H1 (cell line): ENCODE measurements at regions not wholly inside any gene's neighbourhood (a gene's known extent, or its start where the extent isn't known, plus 50 kb on each side); places are given as distances from the start of the nearest gene placed in this dataset.

ENCODE experiments used
- CTCF ChIA-PET: fragments of 300-600 bp; sonication (Branson Sonifier 250); formaldehyde crosslinking; loops from one replicate; lab custom pipeline; 2021; ENCODE audit not compliant: partially characterized antibody; lab: Charles Lee
- POLR2A ChIA-PET: fragments of 300-600 bp; sonication (Branson Sonifier 250); formaldehyde crosslinking; loops from one replicate; lab custom pipeline; 2021; ENCODE audit warnings: inconsistent platforms; ENCODE audit not compliant: partially characterized antibody; lab: Charles Lee
- DNase-seq, 2 experiments: peaks; one replicate each; pipeline versions ENCODE4 v3.0.0 to v3.0.0-alpha.2; 2010 to 2022; ENCODE audit warnings: low spot score in 2 of 2, low read depth in 1 of 2, mixed read lengths in 1 of 2
- FAIRE-seq: peaks from 2 replicates; lab custom pipeline; 2011; peaks lifted over from hg19 to GRCh38; lab: Jason Lieb, UNC
- H2AFZ ChIP-seq: 2 replicates; pipeline ENCODE4 v1.8.1; 2012; ENCODE audit warnings: low read length, inconsistent platforms
- H2AK5ac ChIP-seq: 2 replicates; pipeline ENCODE4 v1.6.1; 2013; ENCODE audit warnings: low read depth, low read length
- H2BK120ac ChIP-seq: replicated peaks from 2 replicates; pipeline ENCODE3; 2013; ENCODE audit warnings: low read depth, low read length, inconsistent platforms
- H2BK12ac ChIP-seq: 2 replicates; pipeline ENCODE4 v1.6.1; 2013; ENCODE audit warnings: low read depth, low read length
- H2BK15ac ChIP-seq: 2 replicates; pipeline ENCODE4 v1.6.1; 2013; ENCODE audit warnings: low read length
- H2BK20ac ChIP-seq: 2 replicates; pipeline ENCODE4 v1.6.1; 2013; ENCODE audit warnings: low read length
- H2BK5ac ChIP-seq: 2 replicates; pipeline ENCODE4 v1.6.1; 2013; ENCODE audit warnings: low read depth, low read length
- H3K14ac ChIP-seq: 2 replicates; pipeline ENCODE4 v1.6.1; 2013; ENCODE audit warnings: inconsistent platforms; ENCODE audit not compliant: insufficient read length
- H3K18ac ChIP-seq: 2 replicates; pipeline ENCODE4 v1.6.1; 2013; ENCODE audit warnings: low read length; ENCODE audit errors: extremely low read depth
- H3K23ac ChIP-seq: 2 replicates; pipeline ENCODE4 v1.6.1; 2013; ENCODE audit warnings: inconsistent platforms; ENCODE audit not compliant: insufficient read length
- H3K23me2 ChIP-seq: 2 replicates; pipeline ENCODE4 v1.6.1; 2013; ENCODE audit warnings: low read depth, low read length
- H3K27ac ChIP-seq: 2 replicates; pipeline ENCODE4 v1.6.1; 2011; ENCODE audit warnings: low read depth, low read length, inconsistent platforms
- H3K27me3 ChIP-seq, 4 experiments: replicated peaks in 1 of 4; 1 replicate in 1 of 4; 2 replicates in 3 of 4; pipeline versions ENCODE4 v1.6.1 to v1.8.1; 2011 to 2013; ENCODE audit warnings: low read length in 3 of 4, mild to moderate bottlenecking in 3 of 4, inconsistent platforms in 2 of 4, mixed read lengths in 2 of 4, moderate library complexity in 1 of 4; ENCODE audit not compliant: control insufficient read depth in 3 of 4, insufficient read depth in 3 of 4; ENCODE audit errors: extremely low read depth in 1 of 4
- H3K36me3 ChIP-seq, 4 experiments: 2 replicates each; pipeline versions ENCODE4 v1.6.1 to v1.8.1; 2011 to 2013; ENCODE audit warnings: mild to moderate bottlenecking in 4 of 4, low read length in 3 of 4, moderate library complexity in 2 of 4, control low read depth in 1 of 4, inconsistent platforms in 1 of 4; ENCODE audit not compliant: insufficient read depth in 4 of 4, control insufficient read depth in 2 of 4
- H3K4ac ChIP-seq: replicated peaks from 2 replicates; pipeline ENCODE3; 2013; ENCODE audit warnings: low read length, low read depth, mixed read lengths, inconsistent platforms; ENCODE audit not compliant: insufficient read length
- H3K4me1 ChIP-seq, 4 experiments: replicated peaks in 1 of 4; 1 replicate in 1 of 4; 2 replicates in 3 of 4; pipeline versions ENCODE4 v1.6.1 to v1.8.1; 2011 to 2013; ENCODE audit warnings: low read length in 3 of 4, inconsistent platforms in 2 of 4, mixed read lengths in 1 of 4; ENCODE audit not compliant: insufficient read depth in 4 of 4, control insufficient read depth in 3 of 4
- H3K4me2 ChIP-seq, 2 experiments: 2 replicates each; pipeline versions ENCODE4 v1.6.1 to v1.8.1; 2011 to 2013; ENCODE audit warnings: low read depth in 2 of 2, low read length in 2 of 2, control low read depth in 1 of 2, inconsistent platforms in 1 of 2, mild to moderate bottlenecking in 1 of 2; ENCODE audit not compliant: insufficient read depth in 1 of 2
- H3K4me3 ChIP-seq, 4 experiments: fragments of 200-600, 300-600 bp in 1 of 4; sonication (generic), shearing (Covaris generic), sonication (Bioruptor Twin) in 1 of 4; 2 replicates each; pipeline versions ENCODE4 v1.5.1 to v1.8.1; 2011 to 2016; ENCODE audit warnings: low read length in 4 of 4, low read depth in 3 of 4, control low read depth in 2 of 4, inconsistent platforms in 2 of 4, mild to moderate bottlenecking in 2 of 4, mixed read lengths in 1 of 4, moderate library complexity in 1 of 4; ENCODE audit not compliant: insufficient read depth in 2 of 4; ENCODE audit errors: extremely low read depth in 1 of 4
- H3K56ac ChIP-seq: replicated peaks from 2 replicates; pipeline ENCODE3; 2013; ENCODE audit warnings: low read depth, mild to moderate bottlenecking, mixed read lengths, low read length, inconsistent platforms; ENCODE audit not compliant: insufficient read length
- H3K79me1 ChIP-seq: 2 replicates; pipeline ENCODE4 v1.6.1; 2013; ENCODE audit warnings: low read depth, low read length, control low read depth
- H3K79me2 ChIP-seq, 2 experiments: 2 replicates each; pipeline versions ENCODE4 v1.6.1 to v1.8.1; 2012 to 2013; ENCODE audit warnings: low read length in 2 of 2, mild to moderate bottlenecking in 2 of 2, inconsistent platforms in 1 of 2; ENCODE audit not compliant: insufficient read depth in 2 of 2, control insufficient read depth in 1 of 2
- H3K9ac ChIP-seq, 4 experiments: replicated peaks in 1 of 4; 1 replicate in 1 of 4; 2 replicates in 3 of 4; pipeline versions ENCODE4 v1.6.1 to v1.8.1; 2011 to 2013; ENCODE audit warnings: low read depth in 3 of 4, low read length in 3 of 4, control low read depth in 2 of 4, mild to moderate bottlenecking in 2 of 4, moderate library complexity in 2 of 4, inconsistent platforms in 1 of 4; ENCODE audit errors: extremely low read depth in 1 of 4
- H3K9me3 ChIP-seq, 2 experiments: 2 replicates each; pipeline versions ENCODE4 v1.6.1 to v1.8.1; 2012 to 2013; ENCODE audit warnings: mild to moderate bottlenecking in 2 of 2, moderate library complexity in 2 of 2, control low read depth in 1 of 2, inconsistent platforms in 1 of 2, low read depth in 1 of 2, low read length in 1 of 2, mixed read lengths in 1 of 2; ENCODE audit not compliant: insufficient read depth in 2 of 2
- H4K20me1 ChIP-seq, 2 experiments: replicated peaks in 1 of 2; 2 replicates each; pipeline versions ENCODE3 to v1.8.1; 2011 to 2013; ENCODE audit warnings: inconsistent platforms in 2 of 2, low read length in 2 of 2, mild to moderate bottlenecking in 1 of 2; ENCODE audit not compliant: insufficient read depth in 2 of 2, control insufficient read depth in 1 of 2
- H4K5ac ChIP-seq: 2 replicates; pipeline ENCODE4 v1.6.1; 2013; ENCODE audit warnings: low read length, low read depth, mixed read lengths, inconsistent platforms; ENCODE audit not compliant: insufficient read length
- H4K8ac ChIP-seq: 2 replicates; pipeline ENCODE4 v1.8.0; 2013; ENCODE audit warnings: mild to moderate bottlenecking, moderate library complexity, low read length, inconsistent platforms; ENCODE audit not compliant: insufficient read depth; ENCODE audit errors: extremely low read depth
- H4K91ac ChIP-seq: replicated peaks from 2 replicates; pipeline ENCODE3; 2013; ENCODE audit warnings: low read length, mixed read lengths, inconsistent platforms; ENCODE audit not compliant: insufficient read length
- CBX5 ChIP-seq: fragments of 300-800, 300-1000 bp; sonication (generic); IDR thresholded peaks from 2 replicates; pipeline ENCODE4 v1.7.1; 2016; ENCODE audit warnings: antibody characterized with exemption, low read length, low read depth
- RAD21 ChIP-seq, 2 experiments: IDR thresholded peaks in 1 of 2; conservative IDR thresholded peaks in 1 of 2; 2 replicates each; pipeline ENCODE4 v1.6.1; 2011; ENCODE audit warnings: low read depth in 2 of 2, low read length in 2 of 2, improper control_type of control experiment in 1 of 2, inconsistent platforms in 1 of 2, mild to moderate bottlenecking in 1 of 2, moderate library complexity in 1 of 2
- WGBS, 2 experiments: shearing (Covaris generic) in 1 of 2; methylation state at CpG; one replicate each; pipeline versions ENCODE4 v1.1.6 to v1.1.7; 2013 to 2015; ENCODE audit warnings: low lambda C conversion rate in 2 of 2, mixed read lengths in 2 of 2, inconsistent platforms in 1 of 2, low coverage in 1 of 2, missing lambda C conversion rate in 1 of 2; ENCODE audit not compliant: insufficient replicate concordance in 2 of 2, insufficient coverage in 1 of 2, insufficient read length in 1 of 2; ENCODE audit errors: extremely low coverage in 1 of 2, missing lambda C conversion rate in 1 of 2; 5-methylcytosine and 5-hydroxymethylcytosine counted together
- TF ChIP-seq, protein P1 (sequence below), 3 experiments: IDR thresholded peaks; 1 replicate in 2 of 3; 2 replicates in 1 of 3; pipeline versions ENCODE4 v1.5.1 to v1.6.1; 2011; ENCODE audit warnings: low read length in 3 of 3, mild to moderate bottlenecking in 3 of 3, inconsistent platforms in 2 of 3, low read depth in 1 of 3, moderate library complexity in 1 of 3; ENCODE audit not compliant: insufficient read depth in 1 of 3; ENCODE audit errors: control extremely low read depth in 1 of 3

DNA sequence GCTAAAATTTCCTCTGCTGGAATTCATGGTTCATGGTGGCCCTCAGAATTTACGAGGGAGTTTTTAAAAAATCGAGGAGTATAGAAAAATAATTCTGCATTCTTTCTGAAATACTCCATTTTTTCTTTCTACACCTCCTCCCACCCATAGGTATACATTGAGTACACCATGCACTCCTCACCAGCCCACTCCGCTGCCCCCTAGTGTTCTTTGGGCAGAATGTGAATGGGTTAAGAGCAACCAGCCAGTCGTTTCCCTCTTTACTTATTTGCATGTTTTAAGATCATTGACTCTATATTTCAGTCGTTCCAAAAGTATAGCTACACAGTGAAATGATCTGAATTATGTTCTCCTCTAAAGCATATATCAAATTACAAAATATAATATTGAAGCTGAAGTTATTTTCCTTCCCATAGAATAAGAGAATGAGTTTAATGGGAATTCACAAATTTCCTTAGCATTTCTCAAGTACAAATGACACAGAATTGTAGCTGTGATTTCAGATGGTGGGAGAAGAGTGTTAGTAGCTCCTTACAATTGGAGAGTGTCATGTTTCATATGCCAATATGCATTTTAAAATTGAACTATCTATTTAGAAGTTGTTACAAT, 977.7 kb upstream of the SLC35B3 start:
- DNase-seq (no peak), FAIRE-seq (peak; percentile 32)
- CTCF ChIA-PET: interaction anchor here (0.6 to 2.6 kb wide), 21 partner anchors 9 to 404 kb away, joined by 3 to 10 read pairs (median 4); no protein-coding TSS in a partner anchor

More for the DNA sequence above, 977.7 kb upstream of the SLC35B3 start:
- Histone ChIP-seq H3K4me3 (no peak overlapping the region), H2BK12ac (no peak overlapping the region), H3K56ac (no peak overlapping the region), H2BK15ac (no peak overlapping the region), H2BK20ac (no peak overlapping the region), H2BK120ac (no peak overlapping the region), H3K23ac (no peak overlapping the region), H3K18ac (no peak overlapping the region), H3K9ac (no peak overlapping the region), H3K27me3 (no peaks in the 10 kb centered on the region), H2AFZ (no peak overlapping the region), H4K5ac (no peak overlapping the region), H3K4me2 (no peak overlapping the region), H3K14ac (no peak overlapping the region), H3K9me3 (0 out of 4 replicates have a peak, but pooled peaks cover 0 to 3% of the 10 kb centered on the region in 2 experiments), H4K91ac (no peak overlapping the region), H3K4me1 (no peaks in the 10 kb centered on the region), H4K20me1 (no peaks in the 10 kb centered on the region), H3K4ac (no peak overlapping the region), H3K79me1 (no peaks in the 10 kb centered on the region), H4K8ac (no peak overlapping the region), H2AK5ac (no peak overlapping the region), H3K23me2 (no peaks in the 10 kb centered on the region), H3K79me2 (no peaks in the 10 kb centered on the region), H2BK5ac (no peak overlapping the region), H3K27ac (no peak overlapping the region), H3K36me3 (no peaks in the 10 kb centered on the region)
- 40% methylated on average over 5 of the region's 5 CpGs; no CpG with 5 or more reads in 1 of the 2 experiments for WGBS, 2 experiments
- POLR2A ChIA-PET: no interaction called here
- TF ChIP-seq RAD21 (IDR thresholded peaks at IDR 0.05 in 1 of 2, conservative IDR thresholded peaks at IDR 0.05 in 1 of 2; ENCODE audit: low read depth in 2 of 2, low read length in 2 of 2) (peak; percentile 62 to 71), CBX5 (no peak)
- TF ChIP-seq, protein P1, sequence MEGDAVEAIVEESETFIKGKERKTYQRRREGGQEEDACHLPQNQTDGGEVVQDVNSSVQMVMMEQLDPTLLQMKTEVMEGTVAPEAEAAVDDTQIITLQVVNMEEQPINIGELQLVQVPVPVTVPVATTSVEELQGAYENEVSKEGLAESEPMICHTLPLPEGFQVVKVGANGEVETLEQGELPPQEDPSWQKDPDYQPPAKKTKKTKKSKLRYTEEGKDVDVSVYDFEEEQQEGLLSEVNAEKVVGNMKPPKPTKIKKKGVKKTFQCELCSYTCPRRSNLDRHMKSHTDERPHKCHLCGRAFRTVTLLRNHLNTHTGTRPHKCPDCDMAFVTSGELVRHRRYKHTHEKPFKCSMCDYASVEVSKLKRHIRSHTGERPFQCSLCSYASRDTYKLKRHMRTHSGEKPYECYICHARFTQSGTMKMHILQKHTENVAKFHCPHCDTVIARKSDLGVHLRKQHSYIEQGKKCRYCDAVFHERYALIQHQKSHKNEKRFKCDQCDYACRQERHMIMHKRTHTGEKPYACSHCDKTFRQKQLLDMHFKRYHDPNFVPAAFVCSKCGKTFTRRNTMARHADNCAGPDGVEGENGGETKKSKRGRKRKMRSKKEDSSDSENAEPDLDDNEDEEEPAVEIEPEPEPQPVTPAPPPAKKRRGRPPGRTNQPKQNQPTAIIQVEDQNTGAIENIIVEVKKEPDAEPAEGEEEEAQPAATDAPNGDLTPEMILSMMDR (IDR thresholded peaks at IDR 0.05; ENCODE audit: control extremely low read depth in 1 of 3, insufficient read depth in 1 of 3, low read depth in 1 of 3, low read length in 3 of 3): peak; percentile 60 to 73 (median 69)
